ENCODE measurements at regions not wholly inside any gene's neighbourhood (a gene's known extent, or its start where the extent isn't known, plus 50 kb on each side); places are given as distances from the start of the nearest gene placed in this dataset.

DNA sequence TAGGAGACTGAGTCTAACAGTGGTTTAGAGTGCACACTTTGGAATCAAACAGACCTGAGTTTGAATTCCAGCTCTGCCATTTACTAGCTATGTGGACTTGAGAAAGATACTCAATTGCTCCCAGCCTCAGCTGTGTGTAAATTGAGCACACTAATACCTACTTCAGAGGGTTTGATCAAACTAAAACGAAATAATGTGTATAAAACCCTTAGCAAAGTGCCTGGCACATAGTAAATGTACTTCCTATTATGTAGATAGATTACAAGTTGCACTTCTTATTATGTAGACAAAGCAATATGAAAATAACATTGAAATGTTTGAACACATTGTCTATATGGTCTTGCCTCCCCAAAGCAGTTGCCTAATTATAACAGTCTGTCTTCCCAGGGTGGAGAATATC is 180.6 kb downstream of the ANXA2 start:
- 62 to 65% methylated on average over 1 of the region's 1 CpG for WGBS, 2 donors

DNA sequence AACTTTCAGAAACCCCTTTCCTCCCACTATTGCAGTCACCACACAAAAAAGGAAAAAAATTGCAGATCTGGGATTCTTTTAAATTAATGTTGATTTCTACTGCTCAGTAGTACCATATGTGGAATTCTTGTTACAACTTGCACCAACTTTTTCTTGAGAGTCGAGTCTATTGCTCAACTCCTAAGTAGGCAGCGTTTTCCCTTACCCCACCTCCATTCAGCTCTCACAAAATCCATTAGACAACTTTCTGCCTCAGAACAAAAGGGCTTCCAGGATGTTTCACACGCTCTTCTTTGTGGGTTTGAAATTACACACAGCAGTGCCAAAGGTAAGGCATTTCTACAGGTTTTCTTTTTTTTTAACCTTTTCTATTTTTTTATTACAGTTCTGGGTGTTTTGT is 179.5 kb downstream of the ANXA2 start:
- no peak for ATAC-seq (ENCODE audit: insufficient read depth, low FRiP score)
- 65 to 82% methylated on average over 3 of the region's 3 CpGs for WGBS, 2 donors
- H3K4me1 ChIP-seq (ENCODE audit: control insufficient read depth in 5 of 5, insufficient read depth in 5 of 5, low read length in 5 of 5): peaks cover 0 to 1% (median 0%) of the 10 kb centered on the region in 5 donors
- no peaks in the 10 kb centered on the region for H3K27me3 ChIP-seq (ENCODE audit: control insufficient read depth in 3 of 3, insufficient read depth in 3 of 3, low read length in 2 of 3)
- no peaks in the 10 kb centered on the region for H3K9me3 ChIP-seq (ENCODE audit: control insufficient read depth in 4 of 4, insufficient read depth in 3 of 4, low read length in 3 of 4)
- no peaks in the 10 kb centered on the region for H3K36me3 ChIP-seq (ENCODE audit: control insufficient read depth in 4 of 4, insufficient read depth in 4 of 4, low read length in 4 of 4)
- no peak overlapping the region for H3K27ac ChIP-seq (ENCODE audit: low read depth in 1 of 2, low read length in 1 of 2)
- TF ChIP-seq, protein P1, sequence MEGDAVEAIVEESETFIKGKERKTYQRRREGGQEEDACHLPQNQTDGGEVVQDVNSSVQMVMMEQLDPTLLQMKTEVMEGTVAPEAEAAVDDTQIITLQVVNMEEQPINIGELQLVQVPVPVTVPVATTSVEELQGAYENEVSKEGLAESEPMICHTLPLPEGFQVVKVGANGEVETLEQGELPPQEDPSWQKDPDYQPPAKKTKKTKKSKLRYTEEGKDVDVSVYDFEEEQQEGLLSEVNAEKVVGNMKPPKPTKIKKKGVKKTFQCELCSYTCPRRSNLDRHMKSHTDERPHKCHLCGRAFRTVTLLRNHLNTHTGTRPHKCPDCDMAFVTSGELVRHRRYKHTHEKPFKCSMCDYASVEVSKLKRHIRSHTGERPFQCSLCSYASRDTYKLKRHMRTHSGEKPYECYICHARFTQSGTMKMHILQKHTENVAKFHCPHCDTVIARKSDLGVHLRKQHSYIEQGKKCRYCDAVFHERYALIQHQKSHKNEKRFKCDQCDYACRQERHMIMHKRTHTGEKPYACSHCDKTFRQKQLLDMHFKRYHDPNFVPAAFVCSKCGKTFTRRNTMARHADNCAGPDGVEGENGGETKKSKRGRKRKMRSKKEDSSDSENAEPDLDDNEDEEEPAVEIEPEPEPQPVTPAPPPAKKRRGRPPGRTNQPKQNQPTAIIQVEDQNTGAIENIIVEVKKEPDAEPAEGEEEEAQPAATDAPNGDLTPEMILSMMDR (IDR thresholded peaks at IDR 0.05; ENCODE audit: control extremely low read depth, extremely low read depth): no peak
- DNase-seq: no peak
- no peak overlapping the region for H3K9ac ChIP-seq (ENCODE audit: insufficient read depth in 1 of 2, low read length in 2 of 2)
- no peak overlapping the region for H3K4me3 ChIP-seq

More for the DNA sequence above, 180.6 kb downstream of the ANXA2 start:
- Histone ChIP-seq H3K36me3 (ENCODE audit: control insufficient read depth in 4 of 4, insufficient read depth in 4 of 4, low read length in 4 of 4) (no peaks in the 10 kb centered on the region), H3K27me3 (ENCODE audit: control insufficient read depth in 3 of 3, insufficient read depth in 3 of 3, low read length in 2 of 3) (no peaks in the 10 kb centered on the region), H3K4me3 (no peak overlapping the region), H3K4me1 (ENCODE audit: control insufficient read depth in 5 of 5, insufficient read depth in 5 of 5, low read length in 5 of 5) (no peaks in the 10 kb centered on the region), H3K9ac (ENCODE audit: insufficient read depth in 1 of 2, low read length in 2 of 2) (no peak overlapping the region), H3K27ac (ENCODE audit: low read depth in 1 of 2, low read length in 1 of 2) (no peak overlapping the region), H3K9me3 (ENCODE audit: control insufficient read depth in 4 of 4, insufficient read depth in 3 of 4, low read length in 3 of 4) (peaks cover 0 to 2% (median 0%) of the 10 kb centered on the region in 4 donors)
- TF ChIP-seq, protein P1 (IDR thresholded peaks at IDR 0.05; ENCODE audit: control extremely low read depth, extremely low read depth): no peak
- ATAC-seq (ENCODE audit: insufficient read depth, low FRiP score): no peak
- no peak for DNase-seq

DNA sequence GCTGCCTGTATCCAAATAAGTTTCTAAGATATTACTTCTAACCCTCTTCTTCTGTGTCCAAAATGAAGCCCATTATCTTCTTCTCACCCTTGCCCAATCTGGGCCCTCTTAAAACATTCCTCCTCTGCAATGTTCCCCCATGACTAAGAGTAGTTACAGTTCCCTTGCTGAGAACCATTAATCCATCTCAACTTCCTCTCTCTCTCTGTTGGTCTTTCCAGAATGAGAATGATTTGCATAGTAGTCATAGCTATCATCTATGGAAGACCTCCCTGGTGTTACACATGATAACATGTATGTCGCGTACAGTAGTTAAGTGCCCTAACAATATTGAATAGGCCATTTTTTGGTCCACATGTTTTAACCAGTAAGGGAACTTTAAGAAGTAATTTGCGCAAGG is 177.9 kb downstream of the ANXA2 start:
- Histone ChIP-seq H3K27ac (ENCODE audit: low read depth in 1 of 2, low read length in 1 of 2) (no peak overlapping the region), H3K9me3 (ENCODE audit: control insufficient read depth in 4 of 4, insufficient read depth in 3 of 4, low read length in 3 of 4) (no peaks in the 10 kb centered on the region), H3K36me3 (ENCODE audit: control insufficient read depth in 4 of 4, insufficient read depth in 4 of 4, low read length in 4 of 4) (no peaks in the 10 kb centered on the region), H3K4me3 (no peak overlapping the region), H3K9ac (ENCODE audit: insufficient read depth in 1 of 2, low read length in 2 of 2) (no peak overlapping the region), H3K4me1 (ENCODE audit: control insufficient read depth in 5 of 5, insufficient read depth in 5 of 5, low read length in 5 of 5) (peaks cover 0 to 2% (median 0%) of the 10 kb centered on the region in 5 donors), H3K27me3 (ENCODE audit: control insufficient read depth in 3 of 3, insufficient read depth in 3 of 3, low read length in 2 of 3) (no peaks in the 10 kb centered on the region)
- WGBS, 2 donors: 97 to 98% methylated on average over 3 of the region's 3 CpGs
- DNase-seq (no peak), ATAC-seq (ENCODE audit: insufficient read depth, low FRiP score) (no peak)
- TF ChIP-seq, protein P1 (IDR thresholded peaks at IDR 0.05; ENCODE audit: control extremely low read depth, extremely low read depth): no peak

DNA sequence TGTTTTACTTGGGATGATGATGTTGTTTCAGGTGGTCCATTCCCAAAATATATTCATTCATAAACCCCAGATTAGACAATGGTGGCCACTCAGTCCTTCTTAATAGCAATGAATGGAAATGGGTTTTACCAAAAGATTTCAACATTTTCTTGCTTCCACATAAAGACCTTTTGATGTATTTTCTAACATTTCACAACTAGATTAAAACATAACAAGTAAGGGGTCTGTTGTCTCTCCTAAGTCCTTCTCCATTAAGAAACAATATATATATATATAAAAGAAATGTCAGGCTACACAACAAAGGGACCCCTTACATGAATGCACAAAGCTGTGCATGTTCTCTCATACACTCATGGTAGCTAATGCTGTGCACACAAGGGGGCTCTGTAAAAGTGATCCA is 176.4 kb downstream of the ANXA2 start:
- Histone ChIP-seq H3K36me3 (ENCODE audit: control insufficient read depth in 4 of 4, insufficient read depth in 4 of 4, low read length in 4 of 4) (no peaks in the 10 kb centered on the region), H3K27ac (ENCODE audit: low read depth in 1 of 2, low read length in 1 of 2) (no peak overlapping the region), H3K4me3 (no peak overlapping the region), H3K9me3 (ENCODE audit: control insufficient read depth in 4 of 4, insufficient read depth in 3 of 4, low read length in 3 of 4) (no peaks in the 10 kb centered on the region), H3K9ac (ENCODE audit: insufficient read depth in 1 of 2, low read length in 2 of 2) (no peak overlapping the region), H3K4me1 (ENCODE audit: control insufficient read depth in 5 of 5, insufficient read depth in 5 of 5, low read length in 5 of 5) (peaks cover 0 to 2% (median 0%) of the 10 kb centered on the region in 5 donors), H3K27me3 (ENCODE audit: control insufficient read depth in 3 of 3, insufficient read depth in 3 of 3, low read length in 2 of 3) (no peaks in the 10 kb centered on the region)
- ATAC-seq (ENCODE audit: insufficient read depth, low FRiP score) (no peak), DNase-seq (no peak)
- TF ChIP-seq, protein P1 (IDR thresholded peaks at IDR 0.05; ENCODE audit: control extremely low read depth, extremely low read depth): no peak

Measured in lung (tissue), 11 donors.